ENCODE measurements at regions not wholly inside any gene's neighbourhood (a gene's known extent, or its start where the extent isn't known, plus 50 kb on each side); places are given as distances from the start of the nearest gene placed in this dataset.

DNA sequence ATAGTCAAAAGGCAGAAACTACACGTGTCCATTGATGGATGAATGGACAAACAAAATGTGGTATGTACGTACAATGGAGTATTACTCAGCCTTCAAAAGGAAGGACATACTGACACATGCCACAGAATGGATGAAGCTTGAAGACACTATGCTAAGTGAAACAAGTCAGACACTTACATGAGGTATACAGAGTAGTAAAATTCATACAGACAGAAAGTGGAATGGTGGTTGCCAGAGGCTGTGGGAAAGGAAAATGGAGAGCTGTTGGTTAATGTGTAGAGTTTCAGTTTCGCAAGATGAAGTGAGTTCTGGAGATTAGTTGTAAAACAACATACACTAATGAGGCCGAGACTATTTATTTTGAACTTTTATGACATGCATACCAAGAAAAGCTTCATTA lies 67.4 kb upstream of the EPB41L3 start:
- no peak for TF ChIP-seq CTCF (IDR thresholded peaks at IDR 0.05)
- TF ChIP-seq EP300 (IDR thresholded peaks at IDR 0.05), result no peak
- TF ChIP-seq POLR2A (IDR thresholded peaks at IDR 0.05), result no peak
- no peak for TF ChIP-seq POLR2AphosphoS5 (IDR thresholded peaks at IDR 0.05)
- Histone ChIP-seq H3K4me1 (no peaks in the 10 kb centered on the region), H3K4me3 (no peak overlapping the region), H3K27me3 (no peaks in the 10 kb centered on the region), H3K27ac (no peak overlapping the region), H3K36me3 (no peaks in the 10 kb centered on the region), H3K9me3 (no peaks in the 10 kb centered on the region)
- DNase-seq (no peak), ATAC-seq (ENCODE audit: low FRiP score in 2 of 2) (no peak)
- 77 to 82% methylated on average over 4 of the region's 4 CpGs for WGBS, 2 donors

DNA sequence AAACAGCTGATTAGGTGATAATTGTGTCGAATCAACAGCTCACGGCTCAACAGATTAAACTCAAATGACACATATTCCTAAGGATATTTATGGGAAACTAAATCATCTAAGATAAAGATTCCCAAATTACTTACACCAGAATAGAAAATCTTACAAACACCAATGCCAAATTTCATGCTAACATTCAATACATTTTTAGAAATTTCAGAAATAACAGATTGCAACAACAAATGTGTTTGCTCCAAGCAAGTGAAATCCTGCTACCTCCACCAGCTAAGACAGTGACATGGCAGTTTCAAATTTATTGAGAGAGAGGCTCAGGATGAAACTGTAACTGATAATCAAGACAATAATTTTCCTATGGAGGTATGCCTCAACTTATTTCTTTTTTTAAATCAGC lies 65.0 kb upstream of the EPB41L3 start:
- 85 to 90% methylated on average over 2 of the region's 2 CpGs for WGBS, 2 donors
- TF ChIP-seq POLR2A (IDR thresholded peaks at IDR 0.05), result no peak
- TF ChIP-seq POLR2AphosphoS5 (IDR thresholded peaks at IDR 0.05), result no peak
- no peak for TF ChIP-seq CTCF (IDR thresholded peaks at IDR 0.05)
- TF ChIP-seq EP300 (IDR thresholded peaks at IDR 0.05), result no peak
- no peak for DNase-seq

GRCh38 chr18:5606951-5607350 lies 63.2 kb upstream of the EPB41L3 start:
- WGBS, 2 donors, result 77 to 78% methylated on average over 6 of the region's 6 CpGs
- DNase-seq (no peak), ATAC-seq (ENCODE audit: low FRiP score in 2 of 2) (no peak)
- TF ChIP-seq POLR2A (IDR thresholded peaks at IDR 0.05), result no peak
- no peak for TF ChIP-seq POLR2AphosphoS5 (IDR thresholded peaks at IDR 0.05)
- no peak for TF ChIP-seq EP300 (IDR thresholded peaks at IDR 0.05)
- TF ChIP-seq CTCF (IDR thresholded peaks at IDR 0.05), result no peak
- Histone ChIP-seq H3K4me3 (no peak overlapping the region), H3K27me3 (no peaks in the 10 kb centered on the region), H3K36me3 (no peaks in the 10 kb centered on the region), H3K4me1 (no peaks in the 10 kb centered on the region), H3K9me3 (no peaks in the 10 kb centered on the region), H3K27ac (no peak overlapping the region)

More for the DNA sequence above, 65.0 kb upstream of the EPB41L3 start:
- Histone ChIP-seq H3K4me1 (no peaks in the 10 kb centered on the region), H3K36me3 (no peaks in the 10 kb centered on the region), H3K27me3 (no peaks in the 10 kb centered on the region), H3K4me3 (no peak overlapping the region), H3K9me3 (no peaks in the 10 kb centered on the region), H3K27ac (no peak overlapping the region)
- ATAC-seq (ENCODE audit: low FRiP score in 2 of 2), result no peak

DNA sequence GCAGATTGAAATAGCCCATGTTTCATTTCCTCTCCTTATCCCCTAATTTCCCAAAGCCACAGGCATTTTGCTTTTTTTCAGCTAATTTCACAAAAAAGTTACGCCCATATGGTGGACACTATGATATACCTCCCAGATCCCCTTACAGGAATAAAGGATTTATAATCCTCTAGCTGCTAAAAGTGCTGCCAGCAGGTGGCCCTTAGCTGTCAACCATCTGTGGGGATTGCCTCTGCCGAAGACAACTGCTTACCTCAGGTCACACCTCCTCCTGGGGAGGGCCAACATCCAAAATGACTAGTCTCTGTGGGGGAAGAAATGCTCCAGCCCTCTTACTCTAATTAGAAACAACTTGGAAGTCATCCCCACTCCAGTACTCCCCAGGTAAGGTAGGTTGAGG lies 61.0 kb upstream of the EPB41L3 start:
- Histone ChIP-seq H3K9me3 (no peaks in the 10 kb centered on the region), H3K4me3 (no peak overlapping the region), H3K27me3 (no peaks in the 10 kb centered on the region), H3K4me1 (no peaks in the 10 kb centered on the region), H3K27ac (no peak overlapping the region), H3K36me3 (no peaks in the 10 kb centered on the region)
- 58 to 69% methylated on average over 2 of the region's 2 CpGs for WGBS, 2 donors
- no peak for TF ChIP-seq POLR2AphosphoS5 (IDR thresholded peaks at IDR 0.05)
- no peak for TF ChIP-seq CTCF (IDR thresholded peaks at IDR 0.05)
- no peak for TF ChIP-seq POLR2A (IDR thresholded peaks at IDR 0.05)
- no peak for DNase-seq
- ATAC-seq (ENCODE audit: low FRiP score in 2 of 2), result no peak

DNA sequence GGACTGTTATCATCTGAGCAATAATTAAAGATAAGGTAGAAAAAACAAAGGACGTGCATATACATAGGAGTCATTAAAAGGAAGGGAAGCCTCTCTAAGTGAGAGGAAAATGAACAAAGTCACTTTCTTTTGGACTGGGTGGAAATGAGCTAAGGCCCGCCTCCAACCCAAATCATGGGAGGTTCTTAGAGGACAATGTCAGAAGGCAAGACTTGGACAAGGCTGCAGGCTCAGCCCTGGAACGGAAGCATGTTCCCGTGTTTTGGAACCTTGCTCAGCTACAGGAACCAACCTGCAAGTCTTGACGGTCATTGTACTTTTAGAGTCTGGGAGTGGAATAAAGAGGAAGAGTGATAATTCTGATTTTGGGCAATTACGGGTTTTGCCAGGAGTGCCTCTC lies 59.4 kb upstream of the EPB41L3 start:
- no peaks in the 10 kb centered on the region for H3K9me3 ChIP-seq
- ATAC-seq (ENCODE audit: low FRiP score in 2 of 2) (no peak), DNase-seq (no peak)
- no peak overlapping the region for H3K4me3 ChIP-seq
- TF ChIP-seq POLR2AphosphoS5 (IDR thresholded peaks at IDR 0.05) (no peak), POLR2A (IDR thresholded peaks at IDR 0.05) (no peak), CTCF (IDR thresholded peaks at IDR 0.05) (no peak), EP300 (IDR thresholded peaks at IDR 0.05) (no peak)
- H3K36me3 ChIP-seq, result no peaks in the 10 kb centered on the region
- H3K27ac ChIP-seq, result no peak overlapping the region
- H3K27me3 ChIP-seq, result no peaks in the 10 kb centered on the region
- H3K4me1 ChIP-seq, result no peaks in the 10 kb centered on the region
- 68 to 76% methylated on average over 6 of the region's 6 CpGs for WGBS, 2 donors

Data from upper lobe of left lung (tissue), 6 donors.